Suprapubic skin (tissue), 4 donors: ENCODE measurements at regions not wholly inside any gene's neighbourhood (a gene's known extent, or its start where the extent isn't known, plus 50 kb on each side); places are given as distances from the start of the nearest gene placed in this dataset.

Experiments
- DNase-seq, 2 donors: peaks; one replicate each; pipeline ENCODE4 v3.0.0-alpha.2; 2019; ENCODE audit warnings: low spot score in 2 of 2
- H3K27ac ChIP-seq: fragments of 200-600 bp; sonication (generic); one replicate; pipeline ENCODE4 v1.5.1; 2019
- H3K27me3 ChIP-seq: fragments of 200-600 bp; sonication (generic); one replicate; pipeline ENCODE4 v1.5.1; 2019
- H3K36me3 ChIP-seq: fragments of 200-600 bp; sonication (generic); one replicate; pipeline ENCODE4 v1.5.1; 2019
- H3K4me1 ChIP-seq: fragments of 200-600 bp; sonication (generic); one replicate; pipeline ENCODE4 v1.5.1; 2019
- H3K4me3 ChIP-seq: fragments of 200-600 bp; sonication (generic); one replicate; pipeline ENCODE4 v1.5.1; 2019; ENCODE audit warnings: mild to moderate bottlenecking
- H3K9me3 ChIP-seq: fragments of 200-600 bp; sonication (generic); one replicate; pipeline ENCODE4 v1.5.1; 2019
- CTCF ChIP-seq, 2 donors: fragments of 200-600 bp in 1 of 2; fragments of 450-650 bp in 1 of 2; sonication (generic) in 1 of 2; IDR thresholded peaks; one replicate each; pipeline ENCODE4 v1.5.1; 2016 to 2019; ENCODE audit warnings: antibody characterized with exemption in 2 of 2, mild to moderate bottlenecking in 1 of 2, moderate library complexity in 1 of 2
- EP300 ChIP-seq: sonication (generic); formaldehyde crosslinking; IDR thresholded peaks from one replicate; pipeline ENCODE4 v1.6.1; 2017; ENCODE audit warnings: antibody characterized with exemption
- POLR2A ChIP-seq, 2 donors: fragments of 450-650 bp; IDR thresholded peaks; one replicate each; pipeline ENCODE4 v1.6.1; 2017; ENCODE audit warnings: antibody characterized with exemption in 2 of 2, mild to moderate bottlenecking in 2 of 2, moderate library complexity in 2 of 2
- POLR2AphosphoS5 ChIP-seq, 3 donors: sonication (generic); formaldehyde crosslinking; IDR thresholded peaks; one replicate each; pipeline ENCODE4 v1.6.1; 2017; ENCODE audit warnings: antibody characterized with exemption in 3 of 3
- WGBS: methylation state at CpG from one replicate; pipeline ENCODE4 v1.1.5; 2018; 5-methylcytosine and 5-hydroxymethylcytosine counted together

DNA sequence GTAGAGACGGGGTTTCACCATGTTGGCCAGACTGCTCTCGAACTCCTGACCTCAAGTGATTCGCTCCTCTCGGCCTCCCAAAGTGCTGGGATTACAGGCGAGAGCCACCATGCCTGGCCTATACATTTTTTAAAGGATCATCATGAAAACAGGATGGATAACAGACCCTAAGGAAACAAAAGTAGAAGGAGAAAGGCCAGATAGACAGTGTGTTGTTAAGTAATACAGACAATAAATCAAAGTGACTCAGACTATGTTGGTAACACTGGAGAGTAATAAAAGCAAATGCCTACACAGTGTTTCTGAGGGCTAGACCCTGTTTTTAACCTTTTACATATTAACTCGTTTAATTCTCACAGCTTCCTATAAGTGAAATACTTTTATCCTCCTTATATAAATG lies 133.8 kb upstream of the MCTP2 start:
- TF ChIP-seq CTCF (IDR thresholded peaks at IDR 0.05): no peak
- no peak for TF ChIP-seq POLR2AphosphoS5 (IDR thresholded peaks at IDR 0.05)
- TF ChIP-seq POLR2A (IDR thresholded peaks at IDR 0.05): no peak
- TF ChIP-seq EP300: no peak
- WGBS: 86% methylated on average over 6 of the region's 6 CpGs
- Histone ChIP-seq H3K9me3 (no peaks in the 10 kb centered on the region), H3K4me3 (no peak overlapping the region), H3K27ac (no peak overlapping the region), H3K4me1 (no peaks in the 10 kb centered on the region), H3K27me3 (no peaks in the 10 kb centered on the region), H3K36me3 (no peaks in the 10 kb centered on the region)
- DNase-seq: no peak

DNA sequence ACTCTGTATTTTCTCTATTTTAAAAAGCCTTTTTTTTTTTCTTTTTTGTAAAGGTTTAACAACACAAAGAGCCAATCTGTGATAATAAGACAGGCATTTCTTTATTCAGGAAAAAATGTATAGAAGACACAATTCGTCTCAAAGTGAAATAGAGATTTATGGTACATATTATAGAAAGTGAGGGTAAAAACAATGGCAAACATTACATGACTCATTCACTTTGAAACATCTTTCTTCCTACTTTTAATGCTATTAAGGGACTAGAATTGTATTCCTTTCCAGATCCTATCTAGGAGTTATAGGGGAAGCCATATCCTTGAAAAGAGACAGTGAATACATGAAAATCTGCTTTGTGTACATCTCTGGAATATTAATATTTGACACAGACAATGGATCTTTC lies 137.1 kb upstream of the MCTP2 start:
- H3K4me3 ChIP-seq: no peak overlapping the region
- no peaks in the 10 kb centered on the region for H3K27me3 ChIP-seq
- WGBS: 61% methylated on average over 1 of the region's 1 CpG
- H3K27ac ChIP-seq: no peak overlapping the region
- no peak for DNase-seq
- no peaks in the 10 kb centered on the region for H3K9me3 ChIP-seq
- no peak for TF ChIP-seq POLR2A (IDR thresholded peaks at IDR 0.05)
- H3K36me3 ChIP-seq: no peaks in the 10 kb centered on the region
- H3K4me1 ChIP-seq: no peaks in the 10 kb centered on the region

DNA sequence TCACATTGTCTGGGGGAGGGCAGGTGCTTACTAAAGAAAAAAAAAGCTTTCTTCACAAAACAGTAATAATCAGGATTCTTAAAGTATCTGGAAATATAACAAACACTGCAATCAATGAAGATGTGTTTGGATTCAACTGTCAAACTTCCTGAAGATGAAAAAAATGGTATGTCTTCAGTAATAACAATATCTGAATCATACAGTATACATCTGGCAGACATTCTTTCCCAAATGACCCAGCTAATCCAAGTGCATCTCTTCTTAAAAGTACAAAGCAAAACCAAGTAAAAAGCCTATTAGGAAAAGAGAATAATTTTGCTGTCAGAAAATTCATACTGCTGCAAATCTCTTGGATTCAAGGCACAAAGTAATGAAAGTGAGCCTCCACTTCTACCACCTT lies 145.0 kb upstream of the MCTP2 start:
- Histone ChIP-seq H3K4me1 (peaks cover 6% of the 10 kb centered on the region), H3K36me3 (no peaks in the 10 kb centered on the region), H3K27me3 (no peaks in the 10 kb centered on the region), H3K9me3 (no peaks in the 10 kb centered on the region), H3K4me3 (no peak overlapping the region), H3K27ac (no peak overlapping the region)
- TF ChIP-seq POLR2AphosphoS5 (IDR thresholded peaks at IDR 0.05) (no peak), POLR2A (IDR thresholded peaks at IDR 0.05) (no peak), EP300 (no peak), CTCF (IDR thresholded peaks at IDR 0.05) (no peak)
- no peak for DNase-seq

- H3K9me3 ChIP-seq: no peaks in the 10 kb centered on the region
- no peak for TF ChIP-seq EP300
- TF ChIP-seq POLR2AphosphoS5 (IDR thresholded peaks at IDR 0.05): no peak
- H3K27me3 ChIP-seq: no peaks in the 10 kb centered on the region
- DNase-seq: no peak
- no peaks in the 10 kb centered on the region for H3K36me3 ChIP-seq
- H3K4me1 ChIP-seq: peaks cover 20% of the 10 kb centered on the region
- 66% methylated on average over 6 of the region's 6 CpGs for WGBS
- no peak overlapping the region for H3K4me3 ChIP-seq
- H3K27ac ChIP-seq: no peak overlapping the region
Observed at GRCh38 chr15:94083467-94084052, 147.8 kb upstream of the MCTP2 start.

DNA sequence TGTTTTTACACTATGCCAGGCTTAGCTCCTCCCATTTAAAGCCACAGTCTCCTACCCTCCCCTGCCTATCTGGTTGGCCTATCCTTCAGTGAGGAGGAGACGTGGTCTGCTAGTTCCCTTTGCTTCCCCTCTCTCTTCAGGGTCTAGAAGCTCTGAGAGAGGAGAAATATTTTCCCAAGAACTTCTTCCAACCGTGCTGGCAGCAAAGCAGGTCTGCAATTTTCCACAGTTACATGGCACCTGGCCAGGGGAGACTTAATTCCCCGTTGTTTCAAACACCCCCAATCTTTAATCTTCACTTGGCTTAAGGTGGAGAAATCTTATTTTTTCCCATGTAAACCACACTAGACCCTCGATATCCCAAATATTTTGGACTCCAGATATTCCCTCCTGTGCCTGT lies 149.5 kb upstream of the MCTP2 start:
- no peaks in the 10 kb centered on the region for H3K9me3 ChIP-seq
- TF ChIP-seq CTCF (IDR thresholded peaks at IDR 0.05) (no peak), EP300 (no peak), POLR2AphosphoS5 (IDR thresholded peaks at IDR 0.05) (no peak), POLR2A (IDR thresholded peaks at IDR 0.05) (no peak)
- WGBS: 61% methylated on average over 4 of the region's 4 CpGs
- no peaks in the 10 kb centered on the region for H3K36me3 ChIP-seq
- no peak overlapping the region for H3K27ac ChIP-seq
- no peak for DNase-seq
- H3K4me3 ChIP-seq: no peak overlapping the region
- H3K4me1 ChIP-seq: peaks cover 20% of the 10 kb centered on the region
- H3K27me3 ChIP-seq: no peaks in the 10 kb centered on the region

GRCh38 chr15:94080989-94081605 lies 150.3 kb upstream of the MCTP2 start:
- no peak for TF ChIP-seq POLR2A (IDR thresholded peaks at IDR 0.05)
- TF ChIP-seq CTCF (IDR thresholded peaks at IDR 0.05): no peak
- no peak for TF ChIP-seq POLR2AphosphoS5 (IDR thresholded peaks at IDR 0.05)
- no peak for TF ChIP-seq EP300
- H3K27me3 ChIP-seq: no peaks in the 10 kb centered on the region
- H3K4me3 ChIP-seq: no peak overlapping the region
- H3K27ac ChIP-seq: peak overlapping the region; percentile 55
- DNase-seq: no peak
- no peaks in the 10 kb centered on the region for H3K9me3 ChIP-seq
- WGBS: 80% methylated on average over 14 of the region's 14 CpGs
- H3K4me1 ChIP-seq: peaks cover 20% of the 10 kb centered on the region
- H3K36me3 ChIP-seq: no peaks in the 10 kb centered on the region
